DND-41 (cell line): ENCODE measurements at regions not wholly inside any gene's neighbourhood (a gene's known extent, or its start where the extent isn't known, plus 50 kb on each side); places are given as distances from the start of the nearest gene placed in this dataset.

Experiments
- ATAC-seq: fragments of 200-7000 bp; cut with Tn5 transposase; 3 replicates; pipeline ENCODE4 v1.9.1; 2021; ENCODE audit warnings: low read depth; ENCODE audit not compliant: insufficient read depth
- DNase-seq: peaks from one replicate; pipeline ENCODE4 v3.0.0-alpha.2; 2020
- H2AFZ ChIP-seq: 2 replicates; pipeline ENCODE4 v1.6.0; 2012; ENCODE audit warnings: low read depth, low read length
- H3K27ac ChIP-seq: 2 replicates; pipeline ENCODE4 v1.5.1; 2012; ENCODE audit warnings: low read length, inconsistent platforms
- H3K27me3 ChIP-seq: fragments of 200-600 bp; sonication (generic); 2 replicates; pipeline ENCODE4 v1.6.0; 2012; ENCODE audit warnings: low read length, mild to moderate bottlenecking, inconsistent platforms; ENCODE audit not compliant: insufficient read depth, poor library complexity
- H3K36me3 ChIP-seq: 2 replicates; pipeline ENCODE4 v1.5.1; 2012; ENCODE audit warnings: low read length, inconsistent platforms; ENCODE audit not compliant: insufficient read depth
- H3K4me1 ChIP-seq: 2 replicates; pipeline ENCODE4 v1.5.1; 2012; ENCODE audit warnings: mild to moderate bottlenecking, low read length; ENCODE audit not compliant: insufficient read depth
- H3K4me2 ChIP-seq: 2 replicates; pipeline ENCODE4 v1.6.0; 2012; ENCODE audit warnings: mild to moderate bottlenecking, moderate library complexity, low read length, inconsistent platforms; ENCODE audit not compliant: insufficient read depth
- H3K4me3 ChIP-seq, 2 experiments: fragments of 200-600 bp in 1 of 2; shearing (Covaris generic) in 1 of 2; 2 replicates each; pipeline ENCODE4 v1.5.1; 2012 to 2016; ENCODE audit warnings: inconsistent platforms in 2 of 2, low read length in 2 of 2, mild to moderate bottlenecking in 2 of 2, low read depth in 1 of 2, moderate library complexity in 1 of 2
- H3K79me2 ChIP-seq: 2 replicates; pipeline ENCODE4 v1.6.0; 2012; ENCODE audit warnings: low read length, inconsistent platforms; ENCODE audit not compliant: insufficient read depth
- H3K9ac ChIP-seq: 2 replicates; pipeline ENCODE4 v1.6.0; 2012; ENCODE audit warnings: low read depth, mild to moderate bottlenecking, inconsistent platforms, low read length, moderate library complexity
- H3K9me3 ChIP-seq: 2 replicates; pipeline ENCODE4 v1.5.1; 2012; ENCODE audit warnings: low read length, moderate library complexity, mild to moderate bottlenecking, inconsistent platforms; ENCODE audit not compliant: insufficient read depth, severe bottlenecking
- H4K20me1 ChIP-seq: 2 replicates; pipeline ENCODE4 v1.6.0; 2012; ENCODE audit warnings: low read length; ENCODE audit not compliant: insufficient read depth
- CTCF ChIP-seq: IDR thresholded peaks from 2 replicates; pipeline ENCODE4 v1.5.1; 2012; ENCODE audit warnings: borderline replicate concordance, low read length, moderate library complexity, mild to moderate bottlenecking; ENCODE audit not compliant: poor library complexity, severe bottlenecking; ENCODE audit errors: extremely low read depth
- EZH2 ChIP-seq: IDR thresholded peaks from 3 replicates; pipeline ENCODE4 v1.6.1; 2012; ENCODE audit warnings: borderline replicate concordance, low read depth, mild to moderate bottlenecking, moderate library complexity, low read length, inconsistent platforms; ENCODE audit not compliant: severe bottlenecking

- Histone ChIP-seq H3K9ac (no peak overlapping the region), H3K9me3 (no peaks in the 10 kb centered on the region), H3K36me3 (no peaks in the 10 kb centered on the region), H4K20me1 (no peaks in the 10 kb centered on the region), H3K27me3 (peaks cover 7% of the 10 kb centered on the region), H3K27ac (no peak overlapping the region), H2AFZ (no peak overlapping the region), H3K4me2 (no peak overlapping the region), H3K4me3 (no peak overlapping the region), H3K79me2 (no peaks in the 10 kb centered on the region), H3K4me1 (no peaks in the 10 kb centered on the region)
- ATAC-seq (no peak), DNase-seq (no peak)
- TF ChIP-seq CTCF = no peak
- no peak for TF ChIP-seq EZH2
These were observed 547.2 kb upstream of the CDH5 start for GRCh38 chr16:65819136-65819898.

GRCh38 chr16:65817799-65818198 lies 548.7 kb upstream of the CDH5 start:
- H3K4me3 ChIP-seq = no peak overlapping the region
- H3K79me2 ChIP-seq = no peaks in the 10 kb centered on the region
- no peak for DNase-seq
- ATAC-seq = no peak
- H2AFZ ChIP-seq = no peak overlapping the region
- H3K4me1 ChIP-seq = no peaks in the 10 kb centered on the region
- no peaks in the 10 kb centered on the region for H3K36me3 ChIP-seq
- H3K9me3 ChIP-seq = no peaks in the 10 kb centered on the region
- no peak overlapping the region for H3K4me2 ChIP-seq
- no peak overlapping the region for H3K9ac ChIP-seq
- TF ChIP-seq EZH2 = no peak
- TF ChIP-seq CTCF = no peak
- no peak overlapping the region for H3K27ac ChIP-seq
- H3K27me3 ChIP-seq = peaks cover 7% of the 10 kb centered on the region
- no peaks in the 10 kb centered on the region for H4K20me1 ChIP-seq

- Histone ChIP-seq H3K27ac (no peak overlapping the region), H2AFZ (no peak overlapping the region), H4K20me1 (no peaks in the 10 kb centered on the region), H3K36me3 (no peaks in the 10 kb centered on the region), H3K79me2 (no peaks in the 10 kb centered on the region), H3K4me3 (no peak overlapping the region), H3K9ac (no peak overlapping the region), H3K4me2 (no peak overlapping the region), H3K4me1 (no peaks in the 10 kb centered on the region), H3K27me3 (peaks cover 5% of the 10 kb centered on the region), H3K9me3 (no peaks in the 10 kb centered on the region)
- ATAC-seq (no peak), DNase-seq (no peak)
- no peak for TF ChIP-seq EZH2
- TF ChIP-seq CTCF = no peak
These were observed 549.4 kb upstream of the CDH5 start for GRCh38 chr16:65817066-65817465.
